GM23338 (cell line): ENCODE measurements at regions not wholly inside any gene's neighbourhood (a gene's known extent, or its start where the extent isn't known, plus 50 kb on each side); places are given as distances from the start of the nearest gene placed in this dataset.

Source experiments
- ATAC-seq: fragments of 200-7000 bp; cut with Tn5 transposase; 3 replicates; pipeline ENCODE4 v1.9.1; 2020
- DNase-seq: peaks from one replicate; pipeline ENCODE4 v3.0.0-alpha.2; 2015; ENCODE audit warnings: low spot score
- H2AFZ ChIP-seq: fragments of 200-600 bp; sonication (generic); 2 replicates; pipeline ENCODE4 v1.8.0; 2016; ENCODE audit warnings: antibody characterized with exemption, mild to moderate bottlenecking, moderate library complexity
- H3F3A ChIP-seq: fragments of 200-600 bp; sonication (generic); replicated peaks from 2 replicates; pipeline ENCODE4 v1.8.0; 2017; ENCODE audit warnings: antibody characterized with exemption, mixed run types, low read depth
- H3K27ac ChIP-seq: fragments of 200-600 bp; sonication (generic); 2 replicates; pipeline ENCODE4 v1.6.1; 2016; ENCODE audit warnings: low read depth
- H3K27me3 ChIP-seq: fragments of 200-600 bp; sonication (generic); 2 replicates; pipeline ENCODE4 v1.8.0; 2016; ENCODE audit warnings: mild to moderate bottlenecking, mixed run types, moderate library complexity; ENCODE audit not compliant: insufficient read depth
- H3K36me3 ChIP-seq: fragments of 200-600 bp; sonication (generic); 2 replicates; pipeline ENCODE4 v1.8.0; 2016; ENCODE audit warnings: mild to moderate bottlenecking; ENCODE audit not compliant: insufficient read depth
- H3K4me1 ChIP-seq: fragments of 200-600 bp; sonication (generic); 2 replicates; pipeline ENCODE4 v1.8.0; 2016; ENCODE audit warnings: mild to moderate bottlenecking, moderate library complexity; ENCODE audit not compliant: insufficient read depth
- H3K4me2 ChIP-seq: fragments of 200-600 bp; sonication (generic); 2 replicates; pipeline ENCODE4 v1.7.1; 2017; ENCODE audit warnings: mixed run types
- H3K4me3 ChIP-seq: fragments of 200-600 bp; sonication (generic); 2 replicates; pipeline ENCODE4 v1.6.1; 2016; ENCODE audit warnings: mixed run types
- H3K79me2 ChIP-seq: fragments of 200-600 bp; sonication (generic); replicated peaks from 2 replicates; pipeline ENCODE4 v1.8.0; 2017; ENCODE audit warnings: mild to moderate bottlenecking; ENCODE audit not compliant: insufficient read depth
- H3K9me2 ChIP-seq: fragments of 200-600 bp; sonication (generic); 2 replicates; pipeline ENCODE4 v1.8.0; 2017; ENCODE audit not compliant: insufficient read depth
- H4K20me1 ChIP-seq: fragments of 200-600 bp; sonication (generic); replicated peaks from 2 replicates; pipeline ENCODE4 v1.8.0; 2017; ENCODE audit warnings: mild to moderate bottlenecking; ENCODE audit not compliant: insufficient read depth
- H3K27ac Mint-ChIP-seq: 2 replicates; pipeline ENCODE4 v1.8.0; 2020; ENCODE audit warnings: inconsistent platforms, mild to moderate bottlenecking, moderate library complexity, mixed read lengths
- H3K27me3 Mint-ChIP-seq: 3 replicates; pipeline ENCODE4 v1.8.0; 2022; ENCODE audit warnings: low read depth, mild to moderate bottlenecking, moderate library complexity, mixed read lengths, inconsistent platforms; ENCODE audit not compliant: insufficient read depth, poor library complexity
- H3K36me3 Mint-ChIP-seq: 3 replicates; pipeline ENCODE4 v1.8.0; 2021; ENCODE audit warnings: low read depth, mild to moderate bottlenecking, inconsistent platforms, moderate library complexity, mixed read lengths
- H3K4me1 Mint-ChIP-seq: 3 replicates; pipeline ENCODE4 v1.8.0; 2020; ENCODE audit warnings: mild to moderate bottlenecking, inconsistent platforms, mixed read lengths
- H3K4me3 Mint-ChIP-seq: 3 replicates; pipeline ENCODE4 v1.8.0; 2021; ENCODE audit warnings: moderate library complexity, mild to moderate bottlenecking, inconsistent platforms, mixed read lengths
- H3K9me3 Mint-ChIP-seq: 3 replicates; pipeline ENCODE4 v1.8.0; 2020; ENCODE audit warnings: moderate library complexity, mild to moderate bottlenecking, inconsistent platforms, mixed read lengths
- CREB1 ChIP-seq: fragments of 250-450 bp; sonication (Bioruptor Pico); IDR thresholded peaks from 2 replicates; pipeline ENCODE4 v1.5.0; 2020; ENCODE audit warnings: low read depth, mild to moderate bottlenecking, moderate library complexity
- CTCF ChIP-seq, 2 experiments: fragments of 200-600 bp in 1 of 2; sonication (generic) in 1 of 2; conservative IDR thresholded peaks; 2 replicates each; pipeline versions ENCODE4 v1.5.1 to v1.6.1; 2016 to 2017; ENCODE audit warnings: antibody characterized with exemption in 2 of 2, low read depth in 2 of 2, mild to moderate bottlenecking in 2 of 2, moderate library complexity in 1 of 2
- ETS1 ChIP-seq: IDR thresholded peaks from 2 replicates; pipeline ENCODE4 v1.6.1; 2016; ENCODE audit warnings: antibody characterized with exemption
- EZH2 ChIP-seq: fragments of 200-600 bp; sonication (generic); IDR thresholded peaks from one replicate; pipeline ENCODE4 v1.8.0; 2017; ENCODE audit warnings: antibody characterized with exemption, mild to moderate bottlenecking, low read depth; ENCODE audit not compliant: unreplicated experiment
- EZH2phosphoT487 ChIP-seq: fragments of 200-600 bp; sonication (generic); IDR thresholded peaks from one replicate; pipeline ENCODE4 v1.8.1; 2018; ENCODE audit warnings: antibody characterized with exemption; ENCODE audit not compliant: unreplicated experiment
- JUNB ChIP-seq: IDR thresholded peaks from one replicate; pipeline ENCODE4 v1.6.1; 2016; ENCODE audit warnings: antibody characterized with exemption; ENCODE audit not compliant: unreplicated experiment
- NANOG ChIP-seq: IDR thresholded peaks from 2 replicates; pipeline ENCODE4 v1.6.1; 2016; ENCODE audit warnings: antibody characterized with exemption, borderline replicate concordance
- POLR2AphosphoS5 ChIP-seq: IDR thresholded peaks from 2 replicates; pipeline ENCODE4 v1.6.1; 2016; ENCODE audit warnings: antibody characterized with exemption, low read depth
- STAT1 ChIP-seq: IDR thresholded peaks from one replicate; pipeline ENCODE4 v1.6.1; 2016; ENCODE audit warnings: antibody characterized with exemption; ENCODE audit not compliant: unreplicated experiment
- ZNF114 ChIP-seq: fragments of 250-450 bp; sonication (Bioruptor Pico); IDR thresholded peaks from 2 replicates; pipeline ENCODE4 v1.5.0; 2020; ENCODE audit warnings: mild to moderate bottlenecking, moderate library complexity
- ZNF331 ChIP-seq: fragments of 250-450 bp; sonication (Bioruptor Pico); IDR thresholded peaks from 2 replicates; pipeline ENCODE4 v1.5.0; 2020; ENCODE audit warnings: low read depth, mild to moderate bottlenecking, moderate library complexity
- ZNF462 ChIP-seq: fragments of 250-450 bp; sonication (Bioruptor Pico); IDR thresholded peaks from 2 replicates; pipeline ENCODE4 v1.5.0; 2020; ENCODE audit warnings: mild to moderate bottlenecking, moderate library complexity
- TF ChIP-seq, protein P1 (sequence below): IDR thresholded peaks from one replicate; pipeline ENCODE4 v1.6.1; 2018; ENCODE audit warnings: antibody characterized with exemption; ENCODE audit not compliant: unreplicated experiment

GRCh38 chr10:9657530-9657929, 1360.1 kb upstream of the CELF2 start:
- H3K27me3 ChIP-seq: no peaks in the 10 kb centered on the region
- no peak for DNase-seq
- Mint-ChIP-seq H3K4me3 (no peak overlapping the region), H3K27ac (no peak overlapping the region), H3K9me3 (peaks cover 9% of the 10 kb centered on the region; the same call in 2 of the 3 replicates), H3K36me3 (0 out of 3 replicates have a peak, but pooled peaks cover 4% of the 10 kb centered on the region), H3K4me1 (no peaks in the 10 kb centered on the region), H3K27me3 (peaks cover 2% of the 10 kb centered on the region)
- H3F3A ChIP-seq: no peaks in the 10 kb centered on the region
- no peak overlapping the region for H3K4me3 ChIP-seq
- no peak for ATAC-seq
- H3K36me3 ChIP-seq: no peaks in the 10 kb centered on the region
- H3K4me2 ChIP-seq: no peak overlapping the region
- no peaks in the 10 kb centered on the region for H4K20me1 ChIP-seq
- 0 out of 2 replicates have a peak, but pooled peaks cover 4% of the 10 kb centered on the region for H3K9me2 ChIP-seq
- H3K27ac ChIP-seq: no peak overlapping the region
- TF ChIP-seq EZH2 (no peak), ZNF462 (CRISPR knock-in tag) (no peak), EZH2phosphoT487 (no peak), CREB1 (CRISPR knock-in tag) (no peak), ETS1 (no peak), JUNB (no peak), STAT1 (no peak), POLR2AphosphoS5 (no peak), ZNF331 (CRISPR knock-in tag) (no peak), NANOG (no peak), CTCF (conservative IDR thresholded peaks at IDR 0.05; ENCODE audit: low read depth in 2 of 2) (no peak), ZNF114 (no peak)
- TF ChIP-seq, protein P1, sequence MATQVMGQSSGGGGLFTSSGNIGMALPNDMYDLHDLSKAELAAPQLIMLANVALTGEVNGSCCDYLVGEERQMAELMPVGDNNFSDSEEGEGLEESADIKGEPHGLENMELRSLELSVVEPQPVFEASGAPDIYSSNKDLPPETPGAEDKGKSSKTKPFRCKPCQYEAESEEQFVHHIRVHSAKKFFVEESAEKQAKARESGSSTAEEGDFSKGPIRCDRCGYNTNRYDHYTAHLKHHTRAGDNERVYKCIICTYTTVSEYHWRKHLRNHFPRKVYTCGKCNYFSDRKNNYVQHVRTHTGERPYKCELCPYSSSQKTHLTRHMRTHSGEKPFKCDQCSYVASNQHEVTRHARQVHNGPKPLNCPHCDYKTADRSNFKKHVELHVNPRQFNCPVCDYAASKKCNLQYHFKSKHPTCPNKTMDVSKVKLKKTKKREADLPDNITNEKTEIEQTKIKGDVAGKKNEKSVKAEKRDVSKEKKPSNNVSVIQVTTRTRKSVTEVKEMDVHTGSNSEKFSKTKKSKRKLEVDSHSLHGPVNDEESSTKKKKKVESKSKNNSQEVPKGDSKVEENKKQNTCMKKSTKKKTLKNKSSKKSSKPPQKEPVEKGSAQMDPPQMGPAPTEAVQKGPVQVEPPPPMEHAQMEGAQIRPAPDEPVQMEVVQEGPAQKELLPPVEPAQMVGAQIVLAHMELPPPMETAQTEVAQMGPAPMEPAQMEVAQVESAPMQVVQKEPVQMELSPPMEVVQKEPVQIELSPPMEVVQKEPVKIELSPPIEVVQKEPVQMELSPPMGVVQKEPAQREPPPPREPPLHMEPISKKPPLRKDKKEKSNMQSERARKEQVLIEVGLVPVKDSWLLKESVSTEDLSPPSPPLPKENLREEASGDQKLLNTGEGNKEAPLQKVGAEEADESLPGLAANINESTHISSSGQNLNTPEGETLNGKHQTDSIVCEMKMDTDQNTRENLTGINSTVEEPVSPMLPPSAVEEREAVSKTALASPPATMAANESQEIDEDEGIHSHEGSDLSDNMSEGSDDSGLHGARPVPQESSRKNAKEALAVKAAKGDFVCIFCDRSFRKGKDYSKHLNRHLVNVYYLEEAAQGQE: no peak
- no peak overlapping the region for H2AFZ ChIP-seq
- no peaks in the 10 kb centered on the region for H3K79me2 ChIP-seq
- H3K4me1 ChIP-seq: no peaks in the 10 kb centered on the region
